EH (cell line): ENCODE measurements at regions not wholly inside any gene's neighbourhood (a gene's known extent, or its start where the extent isn't known, plus 50 kb on each side); places are given as distances from the start of the nearest gene placed in this dataset.

Source experiments
- DNase-seq: peaks from one replicate; pipeline ENCODE4 v3.0.0-alpha.2; 2015; ENCODE audit warnings: low read depth

GRCh38 chr20:57080796-57081195 is 185.6 kb downstream of the BMP7 start:
- DNase-seq: peak; percentile 62

GRCh38 chr20:57082357-57082945 is 184.0 kb downstream of the BMP7 start:
- DNase-seq: no peak

GRCh38 chr20:57083072-57083471 is 183.4 kb downstream of the BMP7 start:
- DNase-seq: no peak

- DNase-seq: no peak
These were observed 180.4 kb downstream of the BMP7 start for GRCh38 chr20:57086066-57086465.

- no peak for DNase-seq
These were observed 179.3 kb downstream of the BMP7 start for GRCh38 chr20:57087102-57087501.

- no peak for DNase-seq
These were observed 178.7 kb downstream of the BMP7 start for GRCh38 chr20:57087705-57088104.

DNA sequence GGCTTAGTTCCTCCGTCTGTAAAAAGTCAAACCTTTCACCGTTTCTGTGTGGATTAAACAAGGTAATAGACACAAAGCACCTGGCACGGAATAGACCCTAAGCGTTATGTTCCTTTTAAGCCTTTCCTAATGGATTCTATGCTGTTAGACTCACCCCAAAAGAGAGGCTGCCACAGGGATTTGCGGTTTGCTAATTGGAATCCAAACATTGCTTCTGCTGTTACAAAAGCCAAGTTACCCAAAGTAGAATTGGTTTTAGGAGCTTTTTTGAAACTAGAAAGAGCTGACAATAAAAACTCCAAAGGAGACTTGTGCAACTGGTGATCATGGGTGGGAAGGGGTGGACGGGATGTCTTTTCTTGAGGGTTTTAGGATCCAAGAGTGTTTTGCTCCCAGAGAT is 178.0 kb downstream of the BMP7 start:
- peak; percentile 36 for DNase-seq

GRCh38 chr20:57089699-57090144 is 176.7 kb downstream of the BMP7 start:
- DNase-seq: peak; percentile 47

- DNase-seq: no peak
These were observed 175.6 kb downstream of the BMP7 start for GRCh38 chr20:57090590-57091560.

DNA sequence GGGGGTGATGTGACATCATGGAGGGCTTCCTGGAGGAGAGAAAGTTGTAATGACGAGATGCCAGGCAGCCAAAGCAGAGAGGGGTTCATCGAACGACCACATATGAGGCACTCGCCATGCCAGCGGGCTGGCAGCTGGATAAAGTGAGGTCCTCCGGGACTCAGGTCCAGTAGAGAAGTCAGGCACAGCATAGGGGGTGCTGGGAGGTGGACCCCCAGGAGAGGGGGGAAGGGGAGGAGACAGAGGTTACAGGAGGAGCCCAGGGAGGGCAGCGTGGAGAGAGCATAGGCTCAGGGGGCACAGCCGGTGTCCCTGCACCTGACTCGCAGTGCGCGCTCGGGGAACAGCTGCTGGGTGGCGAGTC is 174.7 kb downstream of the BMP7 start:
- no peak for DNase-seq

DNA sequence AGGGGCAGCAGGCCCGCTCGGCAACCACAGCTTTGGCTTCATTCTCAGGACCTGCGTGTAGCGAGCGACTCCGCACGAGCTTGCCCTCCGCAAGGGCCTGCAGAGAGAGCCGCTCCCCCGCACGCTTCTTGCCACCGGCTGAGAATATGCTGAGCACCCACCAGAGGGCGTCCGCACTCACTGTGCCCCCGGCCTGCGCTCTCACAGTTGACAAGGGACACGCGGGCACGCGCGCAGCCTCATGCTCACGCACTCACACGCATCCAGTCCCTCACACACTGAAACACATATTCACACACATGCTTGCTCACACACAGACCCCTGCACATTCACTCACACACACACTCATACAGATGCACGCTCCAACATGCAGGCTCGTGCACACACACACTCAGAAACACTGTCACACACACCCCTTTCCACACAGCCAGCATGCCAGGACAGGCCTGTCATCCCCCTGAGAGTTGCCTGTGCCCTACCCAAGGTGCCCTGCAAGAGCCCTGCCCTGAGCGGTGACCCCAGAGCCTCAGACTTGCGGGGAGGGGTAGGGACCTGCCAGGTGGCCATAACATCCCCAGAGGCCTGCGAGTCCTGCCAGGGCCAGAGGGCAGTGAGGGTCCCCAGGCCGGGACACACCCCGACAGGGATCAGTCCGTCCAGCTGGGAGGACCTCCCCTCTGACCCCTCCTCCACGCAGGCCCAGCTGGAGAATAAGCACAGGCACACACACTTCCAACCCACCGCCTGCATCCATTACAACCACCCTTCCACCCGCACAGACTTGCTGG is 174.1 kb downstream of the BMP7 start:
- peak; percentile 50 for DNase-seq

GRCh38 chr20:57092900-57093530 is 173.4 kb downstream of the BMP7 start:
- no peak for DNase-seq

GRCh38 chr20:57093766-57094165 is 172.7 kb downstream of the BMP7 start:
- DNase-seq: no peak

GRCh38 chr20:57094252-57094891 is 172.1 kb downstream of the BMP7 start:
- DNase-seq: no peak

GRCh38 chr20:57094991-57095390 is 171.4 kb downstream of the BMP7 start:
- no peak for DNase-seq

- DNase-seq: no peak
These were observed 171.0 kb downstream of the BMP7 start for GRCh38 chr20:57095426-57095825.

DNA sequence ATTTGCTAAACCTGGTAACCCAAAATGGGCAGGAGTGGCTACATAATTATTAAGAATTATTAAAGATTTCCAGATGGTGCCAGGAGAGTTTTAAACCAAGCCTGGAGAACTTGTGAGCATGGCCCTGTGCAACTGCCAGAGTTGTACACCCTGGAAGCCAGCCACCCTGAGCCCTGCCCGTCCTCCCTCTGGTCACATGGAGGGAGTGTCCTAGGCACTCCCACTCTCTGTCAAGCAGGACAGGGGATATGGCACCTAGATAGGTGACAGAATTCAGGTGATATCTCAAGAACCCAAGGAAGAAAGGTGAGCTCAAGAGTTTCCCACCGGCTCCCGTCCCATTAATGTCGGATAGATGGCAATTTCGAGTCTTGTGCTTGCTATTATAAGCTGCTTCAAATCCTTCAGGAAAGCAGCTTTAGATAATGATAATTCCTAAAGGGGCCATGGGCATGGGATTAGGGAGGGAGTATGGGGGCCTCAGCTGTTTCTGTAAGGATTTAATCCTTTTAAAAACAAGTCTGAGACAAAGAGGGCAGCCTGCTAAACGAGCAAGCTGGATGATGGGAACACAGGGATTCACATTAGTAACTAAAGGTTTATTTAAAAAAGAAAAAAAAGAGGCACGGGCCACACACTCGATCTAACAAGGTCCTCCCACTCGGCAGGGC is 169.1 kb downstream of the BMP7 start:
- no peak for DNase-seq

- no peak for DNase-seq
These were observed 164.3 kb downstream of the BMP7 start for GRCh38 chr20:57102160-57102559.

GRCh38 chr20:57102566-57102965 is 163.9 kb downstream of the BMP7 start:
- no peak for DNase-seq

- no peak for DNase-seq
These were observed 163.2 kb downstream of the BMP7 start for GRCh38 chr20:57103146-57103800.

DNA sequence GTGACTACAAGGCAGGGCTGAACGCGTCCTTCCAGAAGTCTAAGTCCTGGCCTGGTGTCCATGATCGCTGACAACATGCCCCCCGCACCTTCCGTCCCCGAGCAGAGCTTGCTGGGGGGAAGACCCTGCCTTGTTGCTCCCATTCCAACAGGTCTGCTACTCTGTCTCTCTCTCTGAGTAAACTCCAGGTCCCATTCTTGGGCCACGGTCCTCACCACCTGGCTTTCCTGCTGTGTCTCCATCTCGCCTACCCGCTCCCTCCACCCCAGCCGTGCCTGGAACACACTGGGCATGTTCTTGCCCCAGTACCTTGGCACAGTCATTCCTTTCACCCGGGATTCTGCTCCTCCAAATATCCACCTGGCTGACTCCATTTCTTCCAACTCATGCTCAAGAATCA is 162.3 kb downstream of the BMP7 start:
- no peak for DNase-seq
